Putamen (tissue), 1 donor: ENCODE measurements at regions not wholly inside any gene's neighbourhood (a gene's known extent, or its start where the extent isn't known, plus 50 kb on each side); places are given as distances from the start of the nearest gene placed in this dataset.

Experiments
- DNase-seq: peaks from one replicate; pipeline ENCODE4 v3.0.0-alpha.2; 2016; ENCODE audit warnings: low spot score

DNA sequence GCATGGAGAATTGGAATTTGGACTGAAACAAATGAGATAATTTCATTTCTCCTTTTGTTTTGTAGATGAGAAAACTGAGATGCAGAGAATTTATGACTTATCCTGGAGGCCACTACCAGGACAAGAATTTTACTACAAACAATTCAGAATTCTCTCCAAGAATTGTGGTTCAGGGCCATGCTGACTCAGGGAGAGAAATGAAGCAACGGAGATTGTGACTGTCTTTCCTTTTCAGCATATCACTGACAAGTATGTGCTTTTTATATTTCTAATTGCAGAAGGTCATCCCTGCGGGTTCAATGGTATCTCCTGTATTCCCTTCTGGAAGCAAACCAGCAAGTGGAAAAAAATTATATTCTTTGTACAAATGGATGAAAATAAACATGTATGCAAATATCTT, 170.8 kb upstream of the MITF start:
- DNase-seq: no peak

DNA sequence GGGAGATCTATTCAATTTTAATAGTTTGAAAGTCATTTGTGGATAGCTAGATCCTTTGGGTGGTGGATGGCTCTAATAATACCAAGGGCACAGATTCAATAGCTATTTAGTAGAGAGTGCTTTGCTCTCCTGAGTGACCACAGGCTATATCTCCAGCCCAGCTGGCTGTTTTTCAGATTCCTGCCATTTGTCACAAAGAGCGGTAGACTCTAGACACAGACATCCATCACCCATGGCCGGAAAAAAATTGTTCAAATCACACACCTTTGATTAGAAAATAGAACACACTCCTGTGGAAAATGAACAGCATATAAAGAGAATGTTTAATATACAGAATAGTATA, 171.6 kb upstream of the MITF start:
- no peak for DNase-seq

DNA sequence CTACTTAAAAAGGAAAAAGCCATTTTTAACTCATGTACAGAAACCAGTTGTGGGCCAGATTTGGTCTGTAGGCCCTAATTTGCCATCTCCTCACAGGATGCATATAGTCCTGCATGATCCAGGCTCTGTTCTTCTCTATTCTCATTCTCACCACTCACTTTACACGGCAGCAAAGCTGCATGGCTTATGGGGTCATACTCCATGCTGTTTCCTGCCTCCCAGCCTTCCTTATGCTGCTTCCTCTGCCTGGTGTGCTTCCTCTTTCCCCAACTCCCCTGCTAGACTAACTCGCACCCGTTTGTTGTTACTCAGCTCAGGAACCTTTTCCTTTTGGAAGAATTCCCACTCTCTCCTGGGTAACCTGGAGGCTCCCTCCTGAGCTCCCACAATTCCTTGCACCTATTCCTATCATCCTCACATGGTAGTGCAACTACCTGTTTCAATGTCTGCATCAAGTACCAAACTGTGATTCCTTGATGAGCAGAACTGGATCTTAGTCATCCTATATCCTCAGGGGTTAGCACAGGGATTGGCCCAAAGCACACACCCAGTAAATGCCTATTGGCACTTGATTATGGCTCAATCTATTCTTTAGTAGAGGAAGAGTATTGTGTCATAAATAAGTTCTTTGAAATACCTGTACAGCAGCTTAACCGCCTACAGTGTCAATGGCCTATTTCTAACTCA, 172.1 kb upstream of the MITF start:
- no peak for DNase-seq

DNA sequence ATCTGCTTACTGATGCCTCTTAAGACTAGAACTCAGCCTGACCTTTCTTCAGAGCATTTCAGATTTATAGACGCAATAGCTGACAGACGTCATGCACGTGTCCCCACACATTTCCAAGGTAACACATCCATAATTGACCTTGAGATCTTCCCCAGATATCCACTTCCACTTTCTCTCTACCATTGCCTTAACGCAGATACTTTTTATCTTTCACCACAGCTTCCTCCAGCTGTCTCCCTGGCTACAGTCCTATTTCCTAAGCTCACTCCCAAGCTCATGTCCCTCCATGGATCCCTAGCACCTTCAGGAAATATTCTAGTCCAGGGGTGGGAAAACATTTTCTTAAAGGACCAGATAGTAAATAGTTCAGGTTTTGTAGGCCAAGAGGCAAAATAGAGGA, 173.0 kb upstream of the MITF start:
- DNase-seq: no peak

DNA sequence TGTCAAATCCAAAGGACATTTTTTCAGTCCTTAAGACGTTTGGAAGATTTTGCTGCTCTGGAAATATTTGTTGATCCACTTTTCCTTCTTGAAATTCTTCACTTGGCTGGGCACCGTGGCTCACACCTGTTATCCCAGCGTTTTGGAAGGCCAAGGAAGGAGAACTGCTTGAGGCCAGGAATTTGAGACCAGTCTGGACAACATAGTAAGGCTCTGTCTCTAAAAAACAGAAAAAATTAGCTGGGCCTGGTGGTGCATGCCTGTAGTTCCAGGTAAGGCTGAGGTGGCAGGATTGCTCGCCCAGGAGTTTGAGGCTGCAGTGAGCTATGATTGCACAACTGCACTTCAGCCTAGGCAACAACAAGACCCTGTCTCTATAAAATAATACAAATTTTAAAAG, 173.9 kb upstream of the MITF start:
- DNase-seq: no peak

DNA sequence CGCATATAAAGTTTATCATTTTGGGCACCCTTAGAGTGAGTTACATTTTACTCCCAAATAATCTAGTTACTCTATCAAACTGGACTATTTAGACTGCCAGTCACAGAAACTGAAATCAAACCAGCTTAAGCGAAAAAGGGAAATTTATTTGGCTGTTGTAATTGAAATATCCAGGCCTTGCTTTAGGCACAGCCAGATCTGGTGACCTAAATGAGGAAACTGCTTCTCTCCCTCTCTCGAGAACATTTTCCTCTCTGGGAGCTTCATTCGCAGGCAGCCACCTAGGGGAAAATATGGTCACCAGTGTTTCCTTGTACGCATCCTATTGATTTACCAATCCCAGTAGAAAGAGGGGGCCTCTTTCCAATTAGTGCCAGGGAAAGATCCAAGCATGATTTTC, 175.3 kb upstream of the MITF start:
- no peak for DNase-seq

DNA sequence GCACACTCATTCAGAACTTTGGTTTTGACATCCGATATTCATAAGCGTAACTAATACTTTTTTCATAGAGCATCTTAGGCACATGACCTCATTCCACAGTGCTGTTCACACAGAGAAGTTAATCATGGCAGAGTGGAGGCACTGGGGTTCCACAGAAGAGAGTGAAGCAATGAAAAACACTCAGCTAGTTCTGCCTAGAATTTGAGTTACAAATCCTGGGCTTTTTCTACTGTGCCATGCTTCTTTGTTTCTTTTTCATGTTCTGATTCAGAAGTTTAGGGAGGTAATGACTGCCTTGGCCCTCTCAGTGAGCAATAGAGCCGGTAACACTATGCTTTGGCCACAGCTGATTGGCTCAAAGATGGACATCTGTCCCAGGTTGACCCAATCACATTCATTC, 176.1 kb upstream of the MITF start:
- DNase-seq: no peak

DNA sequence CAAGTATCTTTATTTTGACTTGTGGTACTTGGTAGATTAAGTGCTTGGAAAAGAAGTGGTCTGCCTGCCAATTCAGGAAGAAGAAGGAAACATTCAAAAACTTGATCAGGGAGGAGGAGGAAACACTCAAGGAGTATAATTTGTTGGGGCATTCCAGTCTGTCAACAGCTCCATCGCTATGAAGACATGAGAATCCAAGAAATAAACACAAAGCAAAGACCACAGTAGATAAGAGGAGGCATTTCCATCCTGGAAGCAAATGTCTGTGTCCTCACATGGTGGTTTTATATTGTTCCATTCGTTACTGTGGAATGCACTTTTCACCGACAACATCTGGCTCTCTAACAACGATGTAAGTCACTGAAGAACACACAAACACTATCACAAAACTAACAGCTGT, 176.1 kb upstream of the FRMD4B start:
- no peak for DNase-seq

DNA sequence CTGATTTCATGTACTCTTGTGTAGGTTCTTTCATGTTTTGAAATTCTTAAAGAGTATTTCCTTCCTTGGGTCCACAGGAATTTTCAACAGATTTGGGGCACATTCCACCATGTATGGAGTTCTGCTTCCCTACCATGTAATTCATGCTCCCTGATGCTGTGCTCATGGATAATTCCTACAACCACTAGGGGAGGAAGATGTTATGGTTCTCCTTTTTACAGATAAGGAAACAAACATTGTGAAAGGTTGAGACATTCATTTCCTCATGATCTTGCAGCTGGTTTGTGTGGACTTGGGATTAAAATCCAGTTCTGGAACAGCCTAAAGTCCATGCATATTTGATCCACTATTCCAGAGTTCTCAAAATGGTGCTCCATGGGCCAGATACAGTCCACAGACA, 174.9 kb upstream of the FRMD4B start:
- DNase-seq: no peak

DNA sequence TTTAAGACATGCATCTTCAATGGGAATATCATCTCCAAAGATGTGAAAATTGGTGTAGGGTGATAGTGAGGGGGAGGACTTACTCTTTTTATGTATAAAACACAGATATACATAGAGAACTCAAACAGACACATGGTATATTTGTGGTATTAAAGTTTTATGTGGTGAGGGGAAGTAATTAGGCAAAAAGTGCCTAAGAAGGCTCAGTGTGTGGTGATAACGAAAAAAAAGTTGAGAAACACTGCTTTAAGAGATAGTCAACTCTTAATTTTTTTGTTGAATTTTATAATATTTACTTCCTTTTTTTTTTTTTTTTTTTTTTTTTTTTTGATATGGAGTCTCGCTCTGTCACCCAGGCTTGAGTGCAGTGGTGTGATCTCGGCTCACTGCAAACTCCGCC, 174.2 kb upstream of the FRMD4B start:
- DNase-seq: no peak

DNA sequence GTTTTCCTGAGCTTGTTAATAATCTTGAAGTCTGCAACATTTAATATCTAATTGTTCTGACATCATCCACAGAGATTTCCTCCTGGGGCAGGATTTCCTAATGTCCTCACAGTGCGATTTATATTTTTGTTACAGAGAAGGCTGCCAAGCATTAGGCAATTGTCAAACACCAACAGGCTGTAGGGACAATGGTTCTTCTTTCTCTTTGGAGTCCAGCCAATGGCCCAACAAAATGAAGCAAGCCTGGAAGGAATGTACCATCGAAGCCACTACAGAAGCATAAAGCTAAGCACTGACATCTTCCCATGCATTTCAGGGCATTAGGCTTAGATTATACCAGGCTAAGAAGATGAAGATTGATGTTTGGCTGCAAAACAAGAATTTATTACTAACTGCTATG, 173.0 kb upstream of the FRMD4B start:
- DNase-seq: peak; percentile 49

DNA sequence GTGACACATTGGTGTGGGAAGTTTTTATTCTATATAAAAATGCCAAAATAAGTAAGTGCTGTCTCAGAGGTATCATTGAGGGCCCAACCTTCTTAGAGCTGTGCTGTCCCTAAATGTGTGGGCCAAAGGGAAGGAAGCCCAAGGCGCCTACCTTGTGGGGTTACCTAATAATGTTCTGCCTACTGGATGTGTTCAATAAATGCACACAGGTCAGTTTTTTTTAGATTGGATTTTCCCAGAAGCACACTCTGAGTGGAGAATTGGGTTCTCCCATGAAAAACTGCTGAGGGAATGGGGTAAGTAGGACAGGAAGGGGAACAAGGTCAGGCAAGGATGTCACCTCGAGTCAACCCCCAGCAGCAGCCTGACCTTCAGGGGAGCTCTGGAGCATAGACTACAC, 168.7 kb upstream of the FRMD4B start:
- no peak for DNase-seq

DNA sequence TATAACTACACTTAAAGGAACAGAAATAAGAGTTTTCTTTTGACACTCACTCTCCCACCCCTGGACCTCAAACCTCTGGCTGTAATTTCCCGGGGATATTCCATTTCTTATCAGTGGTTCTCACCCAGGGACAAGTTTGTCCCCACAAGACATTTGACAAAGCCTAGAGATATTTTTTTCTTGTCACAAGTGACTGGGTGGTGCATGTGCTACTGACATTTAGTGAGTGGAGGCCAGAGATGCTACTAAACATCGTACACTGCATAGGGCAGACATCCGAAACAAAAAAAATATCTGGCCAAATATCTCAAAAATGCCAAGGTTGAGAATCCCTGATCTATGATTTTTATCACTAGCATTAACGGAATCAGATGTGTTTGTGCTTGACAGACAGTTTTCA, 168.0 kb upstream of the FRMD4B start:
- DNase-seq: no peak

DNA sequence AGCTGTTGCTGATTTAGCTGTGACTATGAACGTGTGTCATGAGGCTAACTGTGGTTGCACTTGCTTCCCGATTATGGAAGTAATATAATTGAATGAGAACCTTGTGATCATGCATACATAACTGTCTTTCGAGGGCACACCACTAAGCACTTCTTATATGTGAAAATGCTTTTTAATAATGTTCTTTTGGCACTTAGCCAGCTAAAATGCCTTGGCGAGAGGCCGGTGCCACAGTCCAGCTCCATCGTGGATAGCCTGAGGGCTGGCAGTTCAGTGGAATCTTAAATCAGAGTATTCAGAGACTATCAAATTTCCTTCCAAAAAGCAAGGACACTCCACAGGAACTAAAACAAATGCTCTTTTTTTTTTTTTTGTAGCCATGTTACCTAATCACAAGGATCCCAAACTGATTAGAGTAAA, 161.6 kb upstream of the FRMD4B start:
- DNase-seq: no peak

DNA sequence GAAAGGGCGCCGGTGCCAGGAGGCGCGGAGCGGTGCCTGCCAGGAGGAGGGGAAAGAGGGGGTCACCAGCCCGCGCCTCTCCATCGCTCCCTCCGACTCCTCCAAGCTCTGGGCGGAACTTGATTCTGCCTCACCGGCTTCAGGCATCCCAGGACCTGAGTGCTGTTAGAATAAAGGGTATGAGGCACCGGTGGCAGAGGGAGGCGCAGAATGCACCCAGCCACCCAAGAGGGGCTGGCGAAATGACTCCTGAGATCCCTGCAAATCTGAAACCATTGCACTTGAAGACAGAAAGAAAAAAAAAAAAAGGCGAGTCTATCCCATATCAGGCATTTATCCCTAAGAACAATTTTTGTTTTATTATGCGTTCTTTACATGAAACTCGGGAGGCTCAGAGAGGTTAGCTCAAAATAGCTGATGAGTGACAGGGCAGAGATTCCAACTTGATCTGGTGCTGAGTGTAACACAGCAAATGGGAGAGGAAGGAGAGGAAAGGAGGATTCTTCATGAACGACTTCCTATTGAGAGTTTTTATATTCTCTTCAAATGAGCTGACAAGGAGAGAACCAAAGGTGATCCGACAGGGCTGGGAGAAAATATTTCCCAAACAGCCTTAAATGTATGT, 157.0 kb upstream of the FRMD4B start:
- peak; percentile 52 for DNase-seq

DNA sequence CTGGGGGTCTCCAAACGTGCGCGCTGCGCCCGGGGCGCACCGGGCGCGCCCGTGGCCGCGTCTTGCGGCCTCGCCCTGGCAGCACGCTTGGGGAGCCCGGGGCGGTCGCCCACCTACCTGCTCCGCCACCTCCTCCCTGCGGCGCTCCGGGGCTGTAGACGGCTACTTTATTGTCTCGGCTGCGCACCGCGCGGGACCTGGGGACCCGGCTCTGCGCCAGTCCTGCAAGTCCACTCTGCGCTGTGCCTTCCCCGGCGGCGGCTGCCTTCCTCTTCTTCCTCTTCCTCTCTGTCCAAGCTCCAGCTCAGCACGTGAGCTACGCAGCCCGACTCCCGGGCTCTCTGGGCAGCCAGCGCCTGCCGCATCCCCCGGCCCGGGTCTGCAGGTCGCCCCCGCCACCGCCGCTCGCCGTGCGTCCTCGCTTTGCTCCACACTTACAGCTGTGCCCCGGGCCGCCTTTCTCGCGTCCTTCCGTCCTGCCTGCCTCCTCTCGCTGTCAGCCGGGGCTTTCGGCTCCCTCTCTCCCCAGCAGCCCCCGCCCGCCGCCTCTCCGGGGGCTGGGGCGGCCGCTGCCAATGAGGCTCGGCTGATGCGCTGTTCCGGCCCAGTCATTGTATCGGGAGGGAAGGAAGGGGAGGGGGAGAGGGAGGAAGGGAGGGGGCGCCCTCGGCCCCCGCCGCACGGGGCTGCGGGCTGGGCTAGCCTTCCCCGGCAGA, 156.4 kb upstream of the FRMD4B start:
- DNase-seq: peak; percentile 93

DNA sequence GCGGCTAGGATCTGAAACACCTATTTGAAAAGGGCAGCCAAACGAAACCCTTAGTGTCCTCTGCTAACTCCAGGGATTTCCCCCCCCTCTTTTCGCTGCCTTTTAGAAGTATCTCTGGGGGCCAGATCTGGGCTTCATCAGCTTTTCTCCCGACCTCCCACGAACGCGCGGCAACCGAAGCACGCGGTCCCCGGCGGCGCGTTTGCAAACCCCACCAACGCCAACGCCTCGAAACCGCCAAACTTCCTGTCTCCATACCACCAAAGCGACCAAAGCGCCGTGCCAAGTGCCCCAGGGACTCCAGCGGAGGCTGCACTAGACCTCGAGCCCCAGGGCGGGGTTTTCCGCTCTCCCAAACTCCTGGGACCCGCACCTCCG, 155.8 kb upstream of the FRMD4B start:
- peak; percentile 45 for DNase-seq

DNA sequence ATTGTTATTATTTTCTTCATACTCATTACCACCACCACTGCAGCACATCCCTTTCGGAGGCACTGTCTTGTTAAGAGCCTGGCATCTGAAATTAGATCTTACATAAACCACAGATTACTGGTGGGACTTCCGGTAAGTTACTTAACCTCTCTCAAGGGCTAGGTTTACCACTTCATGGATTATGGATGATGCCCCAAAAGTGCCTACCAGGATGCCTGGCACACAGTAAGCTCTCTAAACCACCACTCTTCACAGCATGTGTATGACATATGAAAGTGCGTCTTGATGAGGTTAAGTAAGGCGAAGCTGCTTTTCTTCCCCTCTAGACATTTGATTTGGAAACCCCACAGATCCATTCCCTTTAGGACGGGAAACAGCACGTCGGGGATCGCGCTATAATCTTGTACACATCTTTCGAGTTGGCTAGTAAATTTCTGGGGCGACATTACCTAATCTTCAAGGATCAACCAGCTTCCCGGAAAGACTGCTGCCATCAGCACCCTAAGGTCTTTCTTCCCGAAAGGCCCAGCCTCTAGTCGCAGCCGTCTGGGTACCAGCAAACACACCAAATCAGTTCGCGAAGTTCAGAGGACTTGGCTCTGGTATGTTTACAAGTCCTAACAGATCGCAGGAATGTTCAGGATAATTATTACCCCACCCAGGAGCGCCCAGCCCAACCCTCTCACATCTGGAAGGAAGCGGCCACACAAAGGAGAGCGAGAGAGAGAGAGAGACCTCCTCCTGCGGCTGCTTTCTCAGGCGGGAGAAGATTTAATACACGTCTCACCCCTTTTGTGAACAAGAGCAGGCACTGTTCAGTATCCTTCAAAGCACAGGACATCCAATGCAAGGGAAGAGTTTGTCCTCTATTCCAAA, 155.1 kb upstream of the FRMD4B start:
- DNase-seq: no peak

DNA sequence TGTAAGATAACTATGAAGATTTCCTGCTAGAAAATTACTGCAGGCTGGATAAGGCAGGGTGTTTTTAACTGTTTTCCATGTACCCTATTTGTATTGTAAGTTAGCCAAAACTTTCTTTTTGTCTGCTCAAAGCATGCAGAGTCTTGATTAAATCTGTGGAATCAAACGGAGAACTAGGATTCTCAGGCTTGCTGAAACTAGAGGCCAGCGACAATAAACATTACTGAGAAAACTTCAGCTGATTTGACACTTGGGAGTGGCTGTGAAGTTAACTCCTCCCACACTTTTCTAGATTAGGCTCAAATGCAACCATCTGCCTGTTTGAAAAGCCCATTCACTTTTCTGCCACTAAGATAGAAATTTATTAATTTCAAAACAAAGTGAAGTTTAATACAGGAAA, 153.2 kb upstream of the FRMD4B start:
- DNase-seq: no peak

DNA sequence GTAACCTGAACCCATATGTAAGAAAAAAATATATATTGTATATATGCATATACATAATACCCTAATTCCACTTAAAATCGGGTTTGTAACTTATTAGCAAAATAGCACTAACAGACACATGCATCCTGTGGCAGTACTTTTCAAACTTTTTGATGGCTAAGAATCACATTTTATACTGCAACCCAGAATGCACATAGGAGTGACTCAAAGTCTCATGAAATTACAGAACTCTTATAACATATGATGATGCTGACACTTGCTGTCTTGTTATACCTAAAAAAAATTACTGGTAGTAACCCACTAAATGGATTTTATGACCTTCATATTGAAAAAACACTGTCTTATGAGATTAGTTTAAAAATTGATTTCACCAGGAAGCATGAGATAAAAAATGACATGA, 152.4 kb upstream of the FRMD4B start:
- DNase-seq: no peak

DNA sequence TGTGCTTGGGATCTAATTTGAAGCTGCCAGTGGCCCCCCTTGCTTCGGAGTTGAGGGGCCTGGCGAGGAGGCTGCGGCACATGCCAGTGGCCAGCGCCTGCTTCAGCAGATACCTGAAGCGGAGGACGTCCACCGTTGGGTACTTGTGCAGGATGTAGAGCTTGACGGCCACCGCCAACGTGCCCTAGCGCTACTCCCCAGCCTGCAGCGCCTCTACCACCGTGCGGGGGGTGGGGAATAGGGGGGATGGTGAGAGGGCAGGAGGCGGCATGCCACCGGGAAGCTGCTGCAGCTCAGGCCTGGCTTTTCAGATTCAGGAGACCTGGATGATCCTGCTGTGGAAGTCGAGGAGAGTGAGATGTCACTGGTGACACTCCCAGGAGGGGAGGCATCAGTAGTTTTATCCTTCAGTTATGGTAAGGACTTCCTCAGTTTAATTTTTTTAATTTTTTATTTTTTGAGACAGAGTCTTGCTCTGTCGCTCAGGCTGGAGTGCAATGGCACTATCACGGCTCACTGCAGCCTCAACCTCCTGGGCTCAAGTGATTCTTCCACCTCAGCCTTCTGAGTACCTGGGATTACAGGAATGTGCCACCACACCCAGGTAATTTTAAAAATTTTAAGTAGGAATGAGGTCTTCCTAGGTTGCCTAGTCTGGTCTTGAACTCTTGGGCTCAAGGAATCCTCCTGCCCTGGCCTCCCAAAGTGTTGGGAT, 150.6 kb upstream of the FRMD4B start:
- DNase-seq: no peak

DNA sequence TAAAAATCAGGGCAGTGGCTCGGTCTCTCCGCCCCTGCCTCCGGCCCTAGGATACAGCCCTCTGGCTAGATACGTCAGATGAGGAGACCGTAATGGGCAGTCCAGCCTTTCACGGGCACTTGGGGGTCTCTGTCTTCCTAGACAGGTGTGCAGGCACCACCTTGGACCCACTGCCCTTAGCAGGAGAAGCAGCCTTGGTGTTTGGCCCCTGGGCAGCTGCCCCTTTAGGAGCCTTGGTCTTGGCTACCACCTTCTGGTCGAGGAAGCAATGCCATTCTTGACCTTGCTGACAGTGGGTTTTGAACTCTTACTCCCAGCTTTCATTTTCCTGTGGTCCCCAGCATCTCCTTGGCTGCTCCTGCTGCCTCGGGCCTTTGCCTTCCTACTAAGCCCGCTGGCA, 149.7 kb upstream of the FRMD4B start:
- DNase-seq: no peak
